Skeletal muscle satellite cell (primary cell): ENCODE measurements at regions not wholly inside any gene's neighbourhood (a gene's known extent, or its start where the extent isn't known, plus 50 kb on each side); places are given as distances from the start of the nearest gene placed in this dataset.
A peak's percentile ranks its signal among the peaks of the same experiment; 100 is the strongest.

Experiments
- H3K27me3 ChIP-seq: 2 replicates; pipeline ENCODE4 v1.7.0; 2013; ENCODE audit warnings: low read length; ENCODE audit not compliant: control insufficient read depth, insufficient read depth
- H3K36me3 ChIP-seq: 2 replicates; pipeline ENCODE4 v1.7.0; 2013; ENCODE audit warnings: mild to moderate bottlenecking, control low read depth, low read length; ENCODE audit not compliant: insufficient read depth
- H3K4me1 ChIP-seq: 2 replicates; pipeline ENCODE4 v1.7.0; 2013; ENCODE audit warnings: low read length; ENCODE audit not compliant: control insufficient read depth, insufficient read depth
- H3K4me2 ChIP-seq: 2 replicates; pipeline ENCODE4 v1.7.0; 2013; ENCODE audit warnings: mild to moderate bottlenecking, low read length
- H3K4me3 ChIP-seq: 2 replicates; pipeline ENCODE4 v1.7.0; 2013; ENCODE audit warnings: low read length
- H3K9ac ChIP-seq: 2 replicates; pipeline ENCODE4 v1.7.0; 2013; ENCODE audit warnings: mild to moderate bottlenecking, low read depth, low read length, moderate library complexity
- H3K9me3 ChIP-seq: replicated peaks from 2 replicates; pipeline ENCODE4 v1.7.0; 2013; ENCODE audit warnings: mild to moderate bottlenecking, control low read depth, low read length

DNA sequence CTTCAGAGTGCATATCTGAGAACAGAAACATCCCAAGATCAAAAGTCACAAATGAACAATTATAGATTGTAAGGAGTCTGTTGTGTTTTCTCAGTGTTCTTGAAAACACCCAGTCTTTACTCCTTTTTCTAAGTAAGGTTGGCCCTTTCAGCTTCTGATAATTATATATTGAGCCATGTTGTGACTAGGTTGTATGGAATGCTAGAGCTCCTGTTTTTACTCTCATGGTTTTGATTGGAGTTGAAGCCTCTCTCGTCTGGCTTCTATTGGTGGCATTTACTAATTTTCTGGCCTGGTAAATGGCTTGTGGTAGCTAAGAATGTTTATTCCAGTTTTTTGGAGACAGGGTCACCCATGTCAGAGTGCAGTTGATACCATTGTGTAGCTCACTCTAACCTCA lies 84.7 kb downstream of the NDUFS5 start:
- peak overlapping the region; percentile 58 for H3K4me2 ChIP-seq
- no peaks in the 10 kb centered on the region for H3K27me3 ChIP-seq
- H3K4me3 ChIP-seq, result no peak overlapping the region
- H3K4me1 ChIP-seq, result peaks cover 50% of the 10 kb centered on the region
- no peaks in the 10 kb centered on the region for H3K9me3 ChIP-seq
- peak overlapping the region; percentile 59 for H3K9ac ChIP-seq
- no peaks in the 10 kb centered on the region for H3K36me3 ChIP-seq

DNA sequence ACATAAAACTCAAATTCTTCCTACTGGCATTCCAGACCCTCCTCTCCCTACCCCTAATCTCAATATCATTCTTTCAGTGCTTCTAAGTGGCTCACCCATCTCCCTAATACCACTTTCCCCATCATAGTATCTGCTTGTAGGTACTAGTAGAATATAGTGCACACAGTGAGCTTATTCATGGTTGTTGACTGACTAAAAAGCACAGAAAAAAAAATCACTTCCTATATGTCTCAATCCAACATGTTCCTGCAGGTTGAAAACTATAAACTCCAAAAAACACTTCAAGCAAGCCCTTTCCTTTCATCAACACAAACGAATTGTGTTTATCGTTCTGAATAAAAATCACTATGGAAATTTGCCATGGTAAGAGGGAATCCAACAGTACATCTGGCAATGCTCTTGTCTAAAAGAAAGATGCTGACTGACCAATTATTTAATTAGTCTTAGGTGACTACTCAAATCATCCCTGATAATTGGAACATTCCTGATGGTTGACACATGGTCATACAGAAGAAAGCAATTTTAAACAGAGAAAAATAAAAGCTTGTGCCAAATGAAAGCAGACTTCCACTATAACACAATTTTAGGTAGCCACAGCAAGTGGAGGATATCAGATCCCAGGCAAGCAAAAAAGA lies 87.1 kb downstream of the NDUFS5 start:
- Histone ChIP-seq H3K4me3 (no peak overlapping the region), H3K4me1 (peaks cover 56% of the 10 kb centered on the region), H3K36me3 (no peaks in the 10 kb centered on the region), H3K4me2 (no peak overlapping the region), H3K9me3 (no peaks in the 10 kb centered on the region), H3K27me3 (no peaks in the 10 kb centered on the region), H3K9ac (no peak overlapping the region)

GRCh38 chr1:39115271-39116110 lies 89.0 kb upstream of the MACF1 start:
- H3K4me1 ChIP-seq, result peaks cover 46% of the 10 kb centered on the region
- no peak overlapping the region for H3K9ac ChIP-seq

GRCh38 chr1:39116116-39116607 lies 88.3 kb upstream of the MACF1 start:
- H3K27me3 ChIP-seq, result no peaks in the 10 kb centered on the region
- H3K36me3 ChIP-seq, result no peaks in the 10 kb centered on the region
- no peak overlapping the region for H3K4me3 ChIP-seq
- no peak overlapping the region for H3K4me2 ChIP-seq
- H3K9me3 ChIP-seq, result no peaks in the 10 kb centered on the region
- H3K9ac ChIP-seq, result no peak overlapping the region
- H3K4me1 ChIP-seq, result peaks cover 39% of the 10 kb centered on the region

More at GRCh38 chr1:39115271-39116110, 89.0 kb upstream of the MACF1 start:
- H3K36me3 ChIP-seq, result no peaks in the 10 kb centered on the region
- no peaks in the 10 kb centered on the region for H3K27me3 ChIP-seq
- peak overlapping the region; percentile 40 for H3K4me3 ChIP-seq
- no peaks in the 10 kb centered on the region for H3K9me3 ChIP-seq
- peak overlapping the region; percentile 61 for H3K4me2 ChIP-seq

DNA sequence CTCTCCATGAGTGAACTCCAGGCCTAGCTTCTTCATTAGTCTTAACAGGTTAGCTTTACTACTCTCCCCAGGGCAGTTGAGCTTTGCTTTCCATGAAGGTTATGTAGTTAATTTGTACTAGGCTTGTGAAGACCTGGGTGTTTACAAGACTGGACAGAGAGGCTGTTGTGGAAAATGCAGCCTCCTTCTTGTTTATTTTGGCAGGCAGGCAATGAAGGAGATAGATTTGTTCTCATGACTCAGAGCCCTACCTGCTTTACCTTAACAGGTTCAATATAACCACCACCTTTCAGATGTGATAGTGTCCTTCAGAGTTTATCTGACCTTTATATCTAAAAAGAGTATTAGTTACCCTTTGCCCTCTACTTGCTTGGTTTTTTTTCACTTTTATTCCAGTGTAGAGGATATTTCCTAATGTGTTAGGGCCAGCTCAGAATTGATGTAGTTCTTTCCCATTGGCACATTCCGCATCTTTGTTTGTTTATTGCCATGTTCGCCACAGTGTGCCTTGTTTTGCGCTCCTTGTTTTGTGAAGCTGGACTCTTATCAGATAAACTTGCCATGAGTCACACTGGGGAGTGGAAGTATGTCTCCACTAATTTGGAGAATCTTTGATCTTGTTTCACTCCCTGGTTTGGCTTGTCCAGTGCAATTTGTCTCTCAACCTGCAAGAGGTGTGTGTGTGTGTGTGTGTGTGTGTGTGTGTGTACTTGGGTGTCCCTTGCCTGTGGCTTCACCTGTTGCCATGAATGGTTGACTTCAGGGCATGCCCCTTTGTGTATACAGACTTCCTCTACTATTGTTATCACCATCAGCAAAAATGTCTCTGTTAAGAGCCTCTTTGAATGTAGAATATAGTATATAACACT lies 87.4 kb upstream of the MACF1 start:
- H3K9me3 ChIP-seq, result no peaks in the 10 kb centered on the region
- H3K36me3 ChIP-seq, result no peaks in the 10 kb centered on the region
- no peak overlapping the region for H3K4me2 ChIP-seq
- no peak overlapping the region for H3K9ac ChIP-seq
- peaks cover 39% of the 10 kb centered on the region for H3K4me1 ChIP-seq
- H3K27me3 ChIP-seq, result no peaks in the 10 kb centered on the region
- H3K4me3 ChIP-seq, result no peak overlapping the region

DNA sequence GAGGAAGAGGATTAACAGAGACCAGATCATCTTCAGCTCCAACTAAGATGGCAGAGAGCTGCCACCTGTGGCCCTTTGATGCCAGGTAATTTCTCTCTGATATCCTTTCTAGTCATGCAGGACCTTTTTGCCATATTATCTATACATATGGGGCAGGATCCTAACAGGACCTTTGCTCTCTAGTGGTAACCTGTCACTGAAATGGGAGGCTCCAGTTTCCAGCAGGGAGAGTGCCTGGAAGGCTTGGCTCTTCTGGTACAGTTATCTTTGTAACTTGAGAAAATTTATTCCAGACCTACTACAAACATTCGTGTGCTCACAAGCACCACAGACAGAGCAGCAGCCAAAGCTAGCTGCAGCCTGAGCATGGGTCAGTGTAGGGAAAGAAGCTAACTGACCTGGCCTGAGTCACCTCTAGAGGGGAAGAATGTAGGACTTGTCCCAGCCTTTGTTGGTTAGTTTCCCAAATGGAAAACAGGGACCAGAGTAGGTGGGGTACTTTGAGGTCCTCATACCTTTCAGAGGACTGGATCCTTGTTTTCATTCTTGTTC lies 86.5 kb upstream of the MACF1 start:
- Histone ChIP-seq H3K36me3 (peaks cover 2% of the 10 kb centered on the region), H3K9me3 (no peaks in the 10 kb centered on the region), H3K9ac (no peak overlapping the region), H3K27me3 (no peaks in the 10 kb centered on the region), H3K4me2 (no peak overlapping the region), H3K4me1 (peaks cover 39% of the 10 kb centered on the region), H3K4me3 (no peak overlapping the region)

DNA sequence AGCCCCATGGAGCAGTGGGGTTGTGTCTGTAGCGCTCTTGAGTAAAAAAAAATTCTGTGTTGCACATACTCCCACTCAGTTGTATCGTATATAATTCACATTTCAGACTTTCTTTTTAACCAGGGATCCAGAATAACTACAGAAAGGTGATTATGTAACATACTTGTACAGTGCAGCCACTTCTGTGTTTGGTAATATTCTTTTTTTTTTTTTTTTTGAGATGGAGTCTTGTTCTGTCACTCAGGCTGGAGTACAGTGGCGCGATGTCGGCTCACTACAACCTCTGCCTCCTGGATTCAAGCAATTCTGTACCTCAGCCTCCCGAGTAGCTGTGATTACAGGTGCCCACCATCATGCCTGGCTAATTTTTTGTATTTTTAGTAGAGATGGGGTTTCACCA lies 82.4 kb upstream of the MACF1 start:
- H3K4me3 ChIP-seq, result no peak overlapping the region
- H3K9me3 ChIP-seq, result no peaks in the 10 kb centered on the region
- no peak overlapping the region for H3K4me2 ChIP-seq
- no peak overlapping the region for H3K9ac ChIP-seq
- H3K36me3 ChIP-seq, result peaks cover 6% of the 10 kb centered on the region
- H3K27me3 ChIP-seq, result no peaks in the 10 kb centered on the region
- H3K4me1 ChIP-seq, result peaks cover 17% of the 10 kb centered on the region

DNA sequence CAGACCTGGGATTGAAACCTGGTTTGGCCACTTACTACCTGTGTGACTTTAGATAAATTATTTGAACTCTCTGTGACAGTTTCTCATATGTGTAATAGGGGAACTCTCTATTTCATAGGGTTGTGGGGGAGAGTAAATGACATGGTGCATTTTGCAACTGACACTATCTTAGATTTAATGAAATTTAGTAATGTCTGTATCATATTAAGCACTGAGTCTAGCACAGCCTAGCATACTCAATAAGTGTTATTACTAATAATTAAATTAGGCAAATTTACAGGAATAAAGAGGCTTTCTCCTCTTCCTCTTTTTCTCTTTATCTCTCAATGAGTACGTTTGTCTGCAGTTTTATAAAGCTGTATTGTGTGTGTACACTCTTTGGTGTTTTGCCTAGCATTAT lies 80.2 kb upstream of the MACF1 start:
- no peak overlapping the region for H3K4me2 ChIP-seq
- H3K27me3 ChIP-seq, result no peaks in the 10 kb centered on the region
- H3K36me3 ChIP-seq, result peaks cover 6% of the 10 kb centered on the region
- no peaks in the 10 kb centered on the region for H3K9me3 ChIP-seq
- H3K4me3 ChIP-seq, result no peak overlapping the region
- no peak overlapping the region for H3K9ac ChIP-seq
- H3K4me1 ChIP-seq, result peaks cover 17% of the 10 kb centered on the region

DNA sequence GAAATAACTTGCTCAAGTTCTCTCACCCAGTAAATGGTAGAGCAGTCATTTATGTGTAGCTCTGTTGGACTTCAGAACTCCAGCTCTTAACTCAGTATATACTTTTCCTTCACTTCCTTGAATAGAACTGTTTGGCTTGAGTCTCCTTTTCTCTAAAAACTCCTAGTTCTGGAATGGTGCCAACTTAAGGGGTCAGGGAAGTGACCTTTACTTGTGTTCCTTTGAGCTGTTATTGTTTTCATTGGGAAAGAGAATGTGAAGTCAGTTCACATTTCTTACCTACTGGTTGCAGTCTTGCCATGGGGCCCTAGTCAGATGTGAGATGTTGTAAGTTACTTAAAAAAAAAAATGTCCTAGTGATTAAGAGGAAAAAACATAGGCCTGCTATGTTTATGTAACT lies 77.0 kb upstream of the MACF1 start:
- H3K4me3 ChIP-seq, result no peak overlapping the region
- no peak overlapping the region for H3K9ac ChIP-seq
- no peaks in the 10 kb centered on the region for H3K27me3 ChIP-seq
- H3K9me3 ChIP-seq, result no peaks in the 10 kb centered on the region
- H3K36me3 ChIP-seq, result peaks cover 6% of the 10 kb centered on the region
- peak overlapping the region; percentile 5 for H3K4me2 ChIP-seq
- peaks cover 48% of the 10 kb centered on the region for H3K4me1 ChIP-seq

GRCh38 chr1:39128126-39128525 lies 76.4 kb upstream of the MACF1 start:
- H3K9ac ChIP-seq, result no peak overlapping the region
- H3K27me3 ChIP-seq, result no peaks in the 10 kb centered on the region
- peaks cover 54% of the 10 kb centered on the region for H3K4me1 ChIP-seq

DNA sequence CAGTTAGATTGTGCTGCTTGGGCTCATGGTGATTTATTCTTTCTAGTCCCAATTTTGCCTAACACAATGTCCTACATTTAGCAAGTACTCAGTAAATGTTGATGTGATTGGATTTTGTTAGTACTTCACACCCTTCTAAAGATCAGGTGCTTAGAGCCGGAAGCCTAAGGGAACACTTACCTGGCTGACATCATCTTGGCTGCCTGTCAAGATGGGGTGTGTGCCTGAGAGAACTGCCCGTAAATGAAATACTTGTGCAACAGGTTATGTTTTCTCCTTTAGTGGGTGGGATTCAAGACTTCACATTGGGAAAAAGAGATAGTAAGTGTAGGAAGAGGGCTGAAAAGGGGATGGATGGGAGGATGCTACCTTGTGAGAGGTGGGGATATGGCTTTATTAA lies 75.5 kb upstream of the MACF1 start:
- no peaks in the 10 kb centered on the region for H3K27me3 ChIP-seq

More at GRCh38 chr1:39128126-39128525, 76.4 kb upstream of the MACF1 start:
- Histone ChIP-seq H3K9me3 (no peaks in the 10 kb centered on the region), H3K4me3 (no peak overlapping the region), H3K36me3 (peaks cover 4% of the 10 kb centered on the region), H3K4me2 (no peak overlapping the region)

More for the DNA sequence above, 75.5 kb upstream of the MACF1 start:
- Histone ChIP-seq H3K9me3 (no peaks in the 10 kb centered on the region), H3K9ac (no peak overlapping the region), H3K36me3 (peaks cover 4% of the 10 kb centered on the region), H3K4me3 (no peak overlapping the region), H3K4me2 (no peak overlapping the region), H3K4me1 (peaks cover 61% of the 10 kb centered on the region)
